OCI-LY7 (cell line): ENCODE measurements at regions not wholly inside any gene's neighbourhood (a gene's known extent, or its start where the extent isn't known, plus 50 kb on each side); places are given as distances from the start of the nearest gene placed in this dataset.

Experiments used
- EZH2phosphoT487 ChIP-seq: fragments of 200-600 bp; sonication (generic); IDR thresholded peaks from 2 replicates; pipeline ENCODE4 v1.6.1; 2018; ENCODE audit warnings: low read depth, borderline replicate concordance, mild to moderate bottlenecking, mixed run types, antibody characterized with exemption, low read length, moderate library complexity, mixed read lengths
- TF ChIP-seq, protein P1 (sequence below): fragments of 200-600 bp; sonication (generic); conservative IDR thresholded peaks from 2 replicates; pipeline ENCODE4 v1.5.1; 2014; ENCODE audit warnings: mild to moderate bottlenecking, antibody characterized with exemption, low read length, moderate library complexity, mixed read lengths

DNA sequence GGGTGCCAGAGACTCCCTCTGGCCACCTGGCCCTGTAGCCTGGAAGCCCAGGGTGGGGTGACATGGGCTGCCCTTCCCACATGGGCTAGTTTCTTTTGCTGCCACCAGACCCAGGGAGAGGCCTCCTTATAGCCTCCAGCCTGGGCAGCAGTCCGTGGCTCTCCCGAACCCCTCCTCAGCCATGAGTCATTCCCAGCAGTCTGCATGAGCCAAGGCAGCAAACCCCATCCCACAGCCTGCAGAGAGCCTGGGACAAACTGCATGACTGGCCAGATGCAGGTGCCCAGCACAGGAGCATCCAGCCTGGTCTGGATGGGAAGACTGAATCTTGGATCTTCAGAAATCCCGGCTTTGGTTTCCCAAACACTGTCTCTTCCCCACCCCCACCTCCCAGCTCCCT lies 75.7 kb downstream of the MRPL14 start:
- no peak for TF ChIP-seq EZH2phosphoT487
- TF ChIP-seq, protein P1, sequence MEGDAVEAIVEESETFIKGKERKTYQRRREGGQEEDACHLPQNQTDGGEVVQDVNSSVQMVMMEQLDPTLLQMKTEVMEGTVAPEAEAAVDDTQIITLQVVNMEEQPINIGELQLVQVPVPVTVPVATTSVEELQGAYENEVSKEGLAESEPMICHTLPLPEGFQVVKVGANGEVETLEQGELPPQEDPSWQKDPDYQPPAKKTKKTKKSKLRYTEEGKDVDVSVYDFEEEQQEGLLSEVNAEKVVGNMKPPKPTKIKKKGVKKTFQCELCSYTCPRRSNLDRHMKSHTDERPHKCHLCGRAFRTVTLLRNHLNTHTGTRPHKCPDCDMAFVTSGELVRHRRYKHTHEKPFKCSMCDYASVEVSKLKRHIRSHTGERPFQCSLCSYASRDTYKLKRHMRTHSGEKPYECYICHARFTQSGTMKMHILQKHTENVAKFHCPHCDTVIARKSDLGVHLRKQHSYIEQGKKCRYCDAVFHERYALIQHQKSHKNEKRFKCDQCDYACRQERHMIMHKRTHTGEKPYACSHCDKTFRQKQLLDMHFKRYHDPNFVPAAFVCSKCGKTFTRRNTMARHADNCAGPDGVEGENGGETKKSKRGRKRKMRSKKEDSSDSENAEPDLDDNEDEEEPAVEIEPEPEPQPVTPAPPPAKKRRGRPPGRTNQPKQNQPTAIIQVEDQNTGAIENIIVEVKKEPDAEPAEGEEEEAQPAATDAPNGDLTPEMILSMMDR, result no peak
